T-helper 2 cell treated with Interferon-gamma antibody and Interleukin-4, amounts not matched to agents 5 μg/mL and 100 μg/mL, for 36 hours (primary cell): ENCODE measurements at regions not wholly inside any gene's neighbourhood (a gene's known extent, or its start where the extent isn't known, plus 50 kb on each side); places are given as distances from the start of the nearest gene placed in this dataset.

Source experiments
- DNase-seq: peaks from one replicate; pipeline ENCODE4 v3.0.0; 2021; ENCODE audit warnings: low spot score
- H3K27ac Mint-ChIP-seq: one replicate; pipeline ENCODE4 v1.8.0; 2021; ENCODE audit warnings: mild to moderate bottlenecking, mixed read lengths
- H3K27me3 Mint-ChIP-seq: one replicate; pipeline ENCODE4 v1.8.0; 2021; ENCODE audit warnings: low read depth, mixed read lengths
- H3K36me3 Mint-ChIP-seq: one replicate; pipeline ENCODE4 v1.8.0; 2021; ENCODE audit warnings: low read depth, mixed read lengths
- H3K4me1 Mint-ChIP-seq: one replicate; pipeline ENCODE4 v1.8.0; 2021; ENCODE audit warnings: low read depth, mixed read lengths
- H3K4me3 Mint-ChIP-seq: one replicate; pipeline ENCODE4 v1.8.0; 2022; ENCODE audit warnings: mild to moderate bottlenecking, moderate library complexity, mixed read lengths
- H3K9me3 Mint-ChIP-seq: one replicate; pipeline ENCODE4 v1.8.0; 2021; ENCODE audit warnings: mixed read lengths

DNA sequence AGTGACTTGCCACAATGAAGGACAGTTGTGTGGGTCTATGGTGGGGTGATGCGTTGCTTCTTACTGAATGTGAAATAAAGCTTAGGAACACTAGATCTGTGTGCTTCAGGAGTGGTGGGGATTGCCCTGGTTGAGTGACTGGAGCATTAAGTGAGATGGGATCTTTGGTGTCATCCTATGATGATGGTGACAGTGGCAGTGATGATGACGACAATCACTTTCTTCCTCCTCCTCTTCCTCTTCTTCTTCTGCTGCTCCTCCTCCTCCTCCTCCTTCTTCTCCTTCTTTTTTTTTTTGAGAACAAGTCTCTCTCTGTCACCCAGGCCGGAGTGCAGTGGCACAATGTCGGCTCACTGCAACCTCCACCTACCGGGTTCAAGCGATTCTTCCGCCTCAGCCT, 396.8 kb downstream of the SEC14L1 start:
- Mint-ChIP-seq H3K9me3 (peaks cover 9% of the 10 kb centered on the region), H3K4me3 (no peak overlapping the region), H3K27ac (no peak overlapping the region), H3K27me3 (peaks cover 34% of the 10 kb centered on the region), H3K4me1 (no peaks in the 10 kb centered on the region), H3K36me3 (no peaks in the 10 kb centered on the region)
- no peak for DNase-seq

DNA sequence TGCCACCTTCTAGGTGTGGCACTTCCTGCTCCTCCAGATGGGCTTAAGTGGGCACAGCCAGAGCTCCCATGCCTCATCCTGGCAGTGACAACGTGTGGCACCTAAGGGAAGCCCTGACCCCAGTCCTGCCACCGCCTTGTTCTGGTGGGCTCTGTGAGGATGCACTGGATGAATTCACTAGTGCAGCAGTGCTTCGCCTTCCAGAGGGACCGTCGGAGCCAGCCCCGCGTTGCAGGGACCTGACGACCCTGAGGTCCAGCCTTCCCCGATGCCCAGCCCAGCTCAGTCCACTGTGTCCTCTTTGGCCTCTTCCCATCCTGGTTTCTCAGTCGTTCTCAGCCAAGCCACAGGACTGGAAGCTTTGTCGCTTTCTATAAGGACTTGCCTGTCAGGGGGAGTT, 399.8 kb downstream of the SEC14L1 start:
- Mint-ChIP-seq H3K36me3 (no peaks in the 10 kb centered on the region), H3K4me1 (peaks cover 7% of the 10 kb centered on the region), H3K9me3 (no peaks in the 10 kb centered on the region), H3K27ac (no peak overlapping the region), H3K27me3 (peaks cover 34% of the 10 kb centered on the region), H3K4me3 (no peak overlapping the region)
- no peak for DNase-seq

DNA sequence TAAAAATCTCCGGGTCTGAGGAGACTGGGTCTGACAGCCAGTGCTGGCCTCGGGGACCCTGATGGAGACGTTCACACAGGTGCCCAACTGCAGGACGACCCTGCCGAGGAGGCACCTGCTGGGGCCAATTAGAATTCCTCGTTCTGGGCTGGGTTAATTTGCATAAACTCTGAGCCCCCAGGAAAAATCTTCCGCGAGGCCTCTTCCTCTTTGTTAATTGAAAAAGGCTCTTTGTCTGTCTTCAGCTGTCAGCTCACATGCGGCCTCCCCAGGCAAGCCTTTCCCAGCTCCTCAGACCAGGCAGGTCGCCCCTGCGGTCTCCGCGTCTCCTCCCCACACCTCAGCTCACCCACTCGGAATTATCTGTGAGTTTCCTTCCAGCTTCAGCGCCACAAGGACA, 400.2 kb downstream of the SEC14L1 start:
- no peaks in the 10 kb centered on the region for H3K9me3 Mint-ChIP-seq
- peaks cover 12% of the 10 kb centered on the region for H3K4me1 Mint-ChIP-seq
- H3K27me3 Mint-ChIP-seq: peaks cover 34% of the 10 kb centered on the region
- no peak overlapping the region for H3K27ac Mint-ChIP-seq
- no peaks in the 10 kb centered on the region for H3K36me3 Mint-ChIP-seq
- DNase-seq: no peak
- no peak overlapping the region for H3K4me3 Mint-ChIP-seq

DNA sequence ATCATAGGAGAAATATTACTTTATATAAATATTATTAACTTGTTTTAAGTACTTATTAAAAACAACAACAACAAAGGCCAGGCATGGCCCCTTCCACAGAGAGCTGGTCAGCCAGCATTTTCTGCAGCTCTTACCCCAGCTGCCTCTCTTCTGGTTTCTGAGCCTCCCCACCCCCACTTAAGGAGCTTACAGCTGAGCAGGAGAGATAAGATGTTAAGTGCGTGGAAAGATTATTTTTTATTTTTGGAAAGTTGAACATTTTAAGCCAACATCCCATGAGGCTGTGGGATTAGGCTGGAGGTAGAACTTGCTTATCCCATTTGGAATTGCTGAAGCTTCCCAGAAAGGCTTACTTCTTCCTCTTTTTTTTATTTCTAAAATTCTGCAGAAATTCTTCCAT, 401.2 kb downstream of the SEC14L1 start:
- H3K4me3 Mint-ChIP-seq: no peak overlapping the region

DNA sequence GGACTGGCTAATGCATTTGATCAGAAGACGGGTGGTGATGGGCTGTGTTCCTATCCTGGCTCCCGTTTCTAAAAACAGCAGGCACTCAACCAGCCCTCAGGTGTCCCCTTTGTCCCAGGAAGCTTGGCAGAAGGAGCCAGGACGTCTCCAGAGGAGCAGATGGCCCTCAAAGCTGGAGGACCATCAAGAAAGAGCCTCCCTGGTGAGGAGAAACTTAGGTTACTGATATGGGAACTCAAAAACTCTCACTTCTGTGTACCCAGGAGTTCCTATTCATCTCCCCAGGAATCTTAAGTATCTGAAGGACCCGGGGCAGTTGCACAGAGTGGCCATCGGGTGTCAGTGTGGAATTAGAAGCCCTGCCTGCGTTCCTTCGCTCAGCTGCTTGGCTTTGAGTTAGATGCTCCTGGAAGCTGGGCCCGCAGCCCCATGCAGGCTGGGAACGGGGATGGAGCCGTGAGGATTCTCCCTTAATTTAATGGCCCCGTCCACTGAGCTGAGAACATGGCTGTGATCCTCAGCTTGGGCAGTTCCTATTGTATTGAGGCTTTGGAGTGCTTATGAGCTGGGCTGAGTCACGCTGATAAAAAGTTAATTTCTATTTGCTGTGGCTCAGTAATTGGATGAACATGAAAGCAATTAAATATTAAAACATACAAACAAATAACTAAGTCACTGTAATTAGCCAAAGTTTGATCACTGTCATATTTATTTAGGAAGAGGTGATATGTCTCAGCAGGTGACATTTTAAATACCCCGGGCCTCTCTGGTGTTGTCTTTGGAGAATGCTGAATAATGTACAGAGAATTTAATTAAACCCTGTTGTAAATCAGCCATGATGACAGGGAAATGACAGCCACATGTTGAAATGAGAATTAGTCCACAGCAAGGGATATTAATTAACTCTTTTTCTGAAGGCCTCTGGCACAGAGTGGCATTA, 402.1 kb downstream of the SEC14L1 start:
- H3K9me3 Mint-ChIP-seq: no peaks in the 10 kb centered on the region
- peaks cover 12% of the 10 kb centered on the region for H3K4me1 Mint-ChIP-seq
- DNase-seq: peak; percentile 53
- no peak overlapping the region for H3K27ac Mint-ChIP-seq
- H3K27me3 Mint-ChIP-seq: peaks cover 26% of the 10 kb centered on the region
- H3K36me3 Mint-ChIP-seq: no peaks in the 10 kb centered on the region
- no peak overlapping the region for H3K4me3 Mint-ChIP-seq

More for the DNA sequence above, 401.2 kb downstream of the SEC14L1 start:
- Mint-ChIP-seq H3K27me3 (peaks cover 31% of the 10 kb centered on the region), H3K4me1 (peaks cover 12% of the 10 kb centered on the region), H3K27ac (no peak overlapping the region), H3K36me3 (no peaks in the 10 kb centered on the region), H3K9me3 (no peaks in the 10 kb centered on the region)
- no peak for DNase-seq

DNA sequence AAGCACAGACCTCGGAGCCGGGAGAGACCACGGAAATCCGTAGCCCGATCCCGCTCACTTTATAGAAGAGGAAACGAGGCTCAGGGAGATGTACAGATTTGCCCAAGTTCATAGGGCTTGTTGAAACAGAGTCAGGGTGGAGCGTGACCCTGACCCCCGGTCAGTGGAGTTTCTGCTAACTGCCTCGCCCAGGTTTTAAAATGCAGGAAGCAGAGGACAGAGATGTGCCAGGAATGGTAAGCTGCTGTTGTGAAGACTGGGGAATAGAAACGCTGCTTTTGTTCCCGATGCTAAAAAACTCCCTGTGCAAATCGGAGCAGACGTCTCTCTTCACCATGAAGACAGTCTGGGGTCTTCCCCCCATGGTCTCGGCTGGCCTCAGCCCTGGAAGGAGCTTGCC, 403.0 kb downstream of the SEC14L1 start:
- Mint-ChIP-seq H3K4me1 (peaks cover 12% of the 10 kb centered on the region), H3K9me3 (no peaks in the 10 kb centered on the region), H3K4me3 (no peak overlapping the region), H3K27ac (no peak overlapping the region), H3K36me3 (no peaks in the 10 kb centered on the region), H3K27me3 (peaks cover 18% of the 10 kb centered on the region)
- DNase-seq: no peak

DNA sequence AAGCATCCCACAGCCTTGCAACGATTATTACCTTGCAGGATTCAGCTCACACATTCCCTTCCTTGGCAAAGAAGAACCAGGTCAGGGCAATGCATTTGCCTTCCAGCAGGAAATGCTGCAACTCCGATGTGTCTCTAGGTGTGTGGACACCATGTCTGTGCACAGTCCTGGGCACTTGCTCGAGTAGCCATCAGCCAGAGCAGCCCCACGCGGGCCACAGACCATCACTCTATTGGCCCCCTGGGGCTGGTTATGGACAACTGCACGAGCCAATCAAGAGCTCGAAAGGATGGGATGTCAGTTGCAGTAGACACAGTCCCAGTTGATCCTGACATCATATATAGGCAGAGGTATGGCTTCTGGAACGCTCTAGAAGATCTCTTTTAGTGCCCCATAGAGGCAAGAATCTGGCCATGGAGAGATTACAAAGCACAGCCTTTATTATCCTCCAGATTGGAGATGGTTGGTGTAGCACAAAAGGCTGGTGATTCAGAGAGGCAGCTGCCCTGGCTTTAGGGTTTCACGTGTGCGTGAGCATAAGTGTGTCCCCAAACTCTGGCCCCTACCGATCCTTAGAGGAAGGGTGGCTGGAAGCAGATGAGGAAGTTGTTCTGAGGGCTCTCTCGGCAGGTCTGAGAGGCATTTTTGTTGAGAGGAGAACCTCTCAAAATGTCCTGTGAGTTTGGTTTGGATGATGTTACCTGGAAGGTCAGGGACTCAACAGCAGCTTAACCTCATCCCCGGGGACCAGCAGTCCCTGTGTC, 403.8 kb downstream of the SEC14L1 start:
- Mint-ChIP-seq H3K36me3 (no peaks in the 10 kb centered on the region), H3K27me3 (peaks cover 13% of the 10 kb centered on the region), H3K9me3 (no peaks in the 10 kb centered on the region), H3K27ac (no peak overlapping the region), H3K4me3 (no peak overlapping the region), H3K4me1 (peaks cover 12% of the 10 kb centered on the region)
- no peak for DNase-seq

DNA sequence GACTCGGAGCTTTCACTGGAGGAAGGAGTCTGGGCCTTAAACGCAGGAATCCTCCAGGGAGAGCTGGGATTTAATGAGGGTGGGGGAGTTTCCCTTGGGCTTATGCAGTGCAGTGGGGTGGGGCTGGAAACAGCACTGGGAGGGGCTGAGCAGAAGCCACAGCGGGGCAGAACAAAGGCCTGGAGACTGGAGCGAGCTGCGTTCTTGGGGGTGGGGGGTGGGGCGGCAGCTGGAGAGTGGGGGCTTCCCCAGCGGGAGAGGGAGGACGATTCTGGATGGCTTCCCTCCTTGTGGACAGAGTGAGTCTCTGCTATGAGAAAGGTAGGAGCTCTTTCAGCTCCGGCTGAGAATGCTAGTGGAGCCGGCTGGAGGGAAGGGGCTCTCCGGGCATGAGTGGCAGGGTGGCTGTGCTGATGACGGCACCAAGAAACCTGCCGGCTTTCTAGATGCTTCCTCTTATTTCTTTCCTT, 406.0 kb downstream of the SEC14L1 start:
- Mint-ChIP-seq H3K4me3 (no peak overlapping the region), H3K27ac (no peak overlapping the region), H3K36me3 (no peaks in the 10 kb centered on the region), H3K27me3 (peaks cover 3% of the 10 kb centered on the region), H3K9me3 (no peaks in the 10 kb centered on the region), H3K4me1 (peaks cover 12% of the 10 kb centered on the region)
- DNase-seq: no peak

DNA sequence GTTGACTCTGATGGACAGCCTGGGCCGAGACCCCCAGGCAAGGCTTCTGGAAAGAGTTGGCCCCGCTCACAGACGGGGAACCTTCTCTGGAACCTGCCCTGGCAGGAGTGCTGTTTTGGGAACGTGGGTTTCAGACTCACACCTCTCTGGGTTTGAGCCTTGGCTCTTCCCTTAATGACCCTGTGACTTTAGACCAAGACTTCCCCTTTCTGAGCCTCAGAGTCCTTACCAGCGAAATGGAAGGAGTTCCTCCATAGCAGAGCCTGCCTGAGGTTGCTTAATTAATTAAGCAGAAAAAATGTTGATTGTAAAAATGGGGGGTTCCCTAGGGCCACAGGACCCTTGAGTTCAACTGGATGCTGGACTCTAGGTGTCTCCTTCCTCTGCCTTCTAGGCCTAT, 408.2 kb downstream of the SEC14L1 start:
- DNase-seq: no peak
- no peak overlapping the region for H3K27ac Mint-ChIP-seq
- peaks cover 3% of the 10 kb centered on the region for H3K27me3 Mint-ChIP-seq

DNA sequence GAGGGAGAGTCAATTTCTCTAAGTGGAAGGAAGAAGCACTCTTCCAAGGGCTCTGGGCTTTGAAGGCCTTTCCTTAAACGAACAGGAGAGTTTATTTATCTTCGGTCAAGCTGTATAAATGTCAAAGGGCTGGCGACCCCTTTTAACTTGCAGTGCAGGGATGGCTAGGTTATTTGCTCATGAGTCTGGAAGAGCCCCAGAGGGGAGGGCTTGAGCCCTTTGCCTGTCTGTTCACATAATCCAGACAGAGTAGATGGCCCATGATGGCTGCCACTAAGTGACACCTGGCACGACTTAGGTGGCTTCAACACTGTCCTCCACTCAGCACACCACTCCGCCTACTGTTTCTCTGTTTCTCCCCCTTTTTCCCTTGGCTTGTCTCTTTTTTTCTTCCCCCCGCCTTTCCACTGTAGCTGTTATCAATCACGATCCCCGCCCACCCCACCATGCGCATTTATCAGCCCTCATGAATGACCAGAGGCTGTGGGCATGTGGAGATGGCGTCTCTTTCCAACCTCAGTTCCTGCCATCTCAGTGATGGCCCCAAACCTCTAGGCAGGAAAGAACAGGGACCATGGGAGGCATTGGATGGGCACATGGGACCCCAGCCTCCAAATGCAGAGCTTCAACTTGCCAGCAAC, 408.7 kb upstream of the TNRC6C start:
- DNase-seq: no peak
- H3K9me3 Mint-ChIP-seq: no peaks in the 10 kb centered on the region
- H3K36me3 Mint-ChIP-seq: no peaks in the 10 kb centered on the region
- H3K27ac Mint-ChIP-seq: no peak overlapping the region
- no peak overlapping the region for H3K4me3 Mint-ChIP-seq
- H3K27me3 Mint-ChIP-seq: peaks cover 4% of the 10 kb centered on the region
- H3K4me1 Mint-ChIP-seq: peaks cover 7% of the 10 kb centered on the region

More for the DNA sequence above, 408.2 kb downstream of the SEC14L1 start:
- Mint-ChIP-seq H3K4me1 (peaks cover 7% of the 10 kb centered on the region), H3K9me3 (no peaks in the 10 kb centered on the region), H3K4me3 (no peak overlapping the region), H3K36me3 (no peaks in the 10 kb centered on the region)

DNA sequence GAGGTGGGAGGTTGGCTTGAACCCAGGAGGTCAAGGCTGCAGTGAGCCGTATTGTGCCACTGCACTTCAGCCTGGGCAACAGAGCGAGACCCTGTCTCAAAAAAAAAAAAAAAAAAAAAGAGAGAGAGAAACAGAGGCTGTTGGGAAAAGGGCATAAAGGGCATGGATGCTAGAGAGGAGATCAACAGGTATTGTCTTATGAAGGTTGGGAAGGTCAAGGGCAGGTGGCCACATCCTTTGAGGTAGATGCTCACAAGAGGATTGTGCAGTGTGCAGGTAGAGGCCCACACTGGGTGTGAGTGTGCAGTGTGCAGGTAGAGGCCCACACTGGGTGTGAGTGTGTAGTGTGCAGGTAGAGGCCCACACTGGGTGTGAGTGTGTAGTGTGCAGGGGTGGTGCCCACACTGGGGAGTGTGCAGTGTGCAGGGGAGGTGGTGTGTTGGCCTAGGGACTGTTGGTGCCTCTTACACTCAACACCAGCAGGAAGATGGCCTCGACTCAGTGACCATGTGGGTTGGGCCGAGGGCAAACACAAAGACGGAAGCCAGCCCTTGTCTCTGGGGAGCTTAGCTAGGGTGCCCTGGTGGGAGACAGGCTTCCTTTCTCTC, 404.9 kb upstream of the TNRC6C start:
- Mint-ChIP-seq H3K27me3 (peaks cover 11% of the 10 kb centered on the region), H3K4me3 (no peak overlapping the region), H3K36me3 (no peaks in the 10 kb centered on the region), H3K9me3 (no peaks in the 10 kb centered on the region), H3K4me1 (no peaks in the 10 kb centered on the region), H3K27ac (no peak overlapping the region)
- DNase-seq: no peak

DNA sequence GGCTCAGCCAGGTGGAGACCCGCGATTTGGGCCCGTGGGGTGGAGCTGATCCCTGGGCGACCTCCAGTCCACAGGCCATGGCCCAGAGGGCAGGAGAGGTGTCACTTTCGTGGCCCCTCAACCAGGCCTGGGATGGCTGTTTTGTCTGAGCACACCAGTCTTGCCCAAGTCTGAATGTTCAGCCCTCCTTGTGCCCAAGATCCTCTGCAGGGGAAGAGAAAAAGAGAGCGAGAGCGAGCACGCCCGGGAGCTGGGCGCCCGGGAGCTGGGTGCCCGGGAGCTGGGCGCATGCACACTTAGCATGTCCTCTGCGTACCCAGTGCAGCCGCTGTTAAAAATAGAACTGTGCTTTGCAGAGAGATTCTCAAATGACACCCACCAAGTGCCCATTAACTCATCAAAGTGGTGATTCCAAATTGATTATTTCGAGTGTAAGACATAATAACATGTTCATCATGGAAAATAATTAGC, 403.3 kb upstream of the TNRC6C start:
- no peaks in the 10 kb centered on the region for H3K4me1 Mint-ChIP-seq
- H3K27ac Mint-ChIP-seq: no peak overlapping the region
- H3K36me3 Mint-ChIP-seq: no peaks in the 10 kb centered on the region
- no peak overlapping the region for H3K4me3 Mint-ChIP-seq
- peaks cover 16% of the 10 kb centered on the region for H3K27me3 Mint-ChIP-seq
- no peak for DNase-seq
- H3K9me3 Mint-ChIP-seq: no peaks in the 10 kb centered on the region

DNA sequence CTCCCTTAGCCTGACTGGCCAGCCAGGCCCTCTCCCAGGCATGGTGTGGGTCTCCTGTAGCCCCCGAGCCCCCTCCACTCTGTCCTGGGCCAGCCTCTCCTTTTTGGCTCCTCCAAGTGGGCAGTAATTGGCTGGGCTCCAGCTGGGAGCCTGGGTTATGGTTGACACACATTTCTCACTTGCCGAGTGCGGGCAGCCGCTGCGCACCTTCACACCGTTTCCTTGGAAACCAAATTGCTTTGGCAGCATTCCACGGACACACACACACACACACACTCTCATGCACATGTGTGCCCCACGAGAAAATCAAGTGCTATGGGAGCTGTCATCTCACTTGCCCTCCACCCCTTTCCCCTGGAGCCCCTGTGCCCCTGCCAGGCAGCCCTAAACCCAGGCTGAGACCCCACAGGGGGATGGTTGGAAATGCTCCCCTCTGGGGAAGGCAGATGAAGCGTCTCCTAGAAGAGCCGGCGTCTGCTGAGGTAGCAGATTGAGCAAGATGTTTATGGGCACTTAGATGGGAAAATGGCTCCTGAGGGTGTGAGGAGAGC, 402.7 kb upstream of the TNRC6C start:
- no peak overlapping the region for H3K4me3 Mint-ChIP-seq
- H3K27me3 Mint-ChIP-seq: peaks cover 20% of the 10 kb centered on the region
- no peaks in the 10 kb centered on the region for H3K4me1 Mint-ChIP-seq
- no peaks in the 10 kb centered on the region for H3K9me3 Mint-ChIP-seq
- DNase-seq: no peak
- H3K36me3 Mint-ChIP-seq: no peaks in the 10 kb centered on the region
- no peak overlapping the region for H3K27ac Mint-ChIP-seq
